GM19395 (cell line): ENCODE measurements at regions not wholly inside any gene's neighbourhood (a gene's known extent, or its start where the extent isn't known, plus 50 kb on each side); places are given as distances from the start of the nearest gene placed in this dataset.

Experiments used
- ATAC-seq: cut with Tn5 transposase; IDR thresholded peaks from one replicate; pipeline ENCODE4 v1.9.1; 2021; ENCODE audit warnings: mild to moderate bottlenecking, moderate library complexity; ENCODE audit not compliant: unreplicated experiment

GRCh38 chr15:70217226-70218160 lies 119.8 kb upstream of the TLE3 start:
- ATAC-seq = no peak

- no peak for ATAC-seq
Observed at GRCh38 chr15:70215951-70216350, 118.2 kb upstream of the TLE3 start.

DNA sequence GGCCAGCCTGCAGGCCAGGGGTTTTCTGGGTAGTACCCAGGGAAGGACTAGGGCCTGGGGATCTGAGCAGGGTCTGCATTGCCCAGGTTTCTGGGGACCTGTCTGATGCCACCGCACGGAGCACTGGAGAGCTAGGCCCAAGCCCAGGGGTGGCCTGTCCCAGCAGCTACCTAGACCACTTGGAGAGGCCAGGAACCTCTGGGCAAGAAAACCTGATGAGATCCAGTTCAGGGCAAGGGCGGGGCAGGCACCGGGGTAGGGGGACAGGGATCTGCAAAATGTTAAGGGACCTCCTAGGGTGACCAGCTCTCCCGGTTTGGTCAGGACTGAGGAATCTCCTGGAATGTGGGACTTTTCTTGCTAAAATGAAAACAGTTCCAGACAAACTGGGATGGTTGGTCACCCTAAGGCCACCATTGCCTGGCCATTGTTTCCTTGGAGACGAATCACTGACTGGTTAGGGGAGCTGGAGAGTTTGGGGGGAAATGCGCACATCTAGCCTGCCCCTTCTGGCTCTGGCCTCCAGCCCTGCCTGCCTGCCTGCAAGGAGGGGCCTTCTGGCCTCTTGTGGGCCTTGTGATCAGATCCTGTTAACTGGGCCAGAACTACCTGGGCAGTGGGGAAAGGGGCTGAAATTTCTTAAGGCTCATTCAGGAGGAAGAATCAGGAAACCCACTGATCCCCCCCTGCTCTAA lies 117.4 kb upstream of the TLE3 start:
- no peak for ATAC-seq

DNA sequence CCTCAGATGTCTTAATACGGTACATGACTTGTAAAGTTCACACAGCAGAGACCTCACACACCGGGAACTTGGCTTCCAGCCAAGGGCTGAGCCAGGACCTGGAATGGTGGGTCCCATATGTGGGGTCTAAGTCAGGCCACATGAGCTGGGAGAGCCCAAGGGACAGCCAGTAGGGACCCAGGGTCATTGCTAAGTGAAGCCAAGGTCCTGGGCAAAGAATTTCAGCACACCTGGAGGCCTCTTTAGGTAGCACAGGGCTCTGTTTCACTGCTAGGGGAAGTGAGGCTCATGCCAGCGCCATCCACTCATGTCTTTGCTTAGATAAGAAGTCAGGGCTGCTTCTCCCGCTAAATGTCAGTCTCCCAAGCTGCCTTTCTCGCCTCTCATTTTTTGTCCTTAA lies 116.6 kb upstream of the TLE3 start:
- no peak for ATAC-seq

- ATAC-seq = no peak
Observed at GRCh38 chr15:70213794-70214193, 116.1 kb upstream of the TLE3 start.

- no peak for ATAC-seq
Observed at GRCh38 chr15:70212963-70213315, 115.2 kb upstream of the TLE3 start.

- no peak for ATAC-seq
Observed at GRCh38 chr15:70212286-70212962, 114.7 kb upstream of the TLE3 start.

GRCh38 chr15:70210528-70210927 lies 112.8 kb upstream of the TLE3 start:
- no peak for ATAC-seq

GRCh38 chr15:70210076-70210475 lies 112.4 kb upstream of the TLE3 start:
- ATAC-seq = no peak

GRCh38 chr15:70209499-70209898 lies 111.8 kb upstream of the TLE3 start:
- no peak for ATAC-seq

DNA sequence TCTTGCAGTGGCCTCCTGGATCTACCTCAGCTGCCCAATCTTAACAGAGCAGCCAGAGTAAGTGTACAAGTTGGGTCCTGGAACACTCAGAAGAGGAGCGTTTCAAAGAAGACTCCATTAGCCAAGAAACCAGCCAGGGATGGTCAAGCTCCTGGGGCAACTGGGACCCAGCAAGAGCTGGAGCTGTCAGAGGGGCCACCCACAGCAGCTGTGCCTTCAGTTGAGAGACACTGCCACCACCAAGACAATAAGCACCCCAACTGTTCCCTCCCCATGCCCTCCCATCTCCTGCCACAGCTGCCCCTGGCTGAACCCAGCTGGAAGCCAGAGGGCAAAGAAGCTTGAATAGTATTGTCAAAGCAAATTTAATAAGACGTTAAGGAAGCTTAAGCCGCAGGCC lies 110.6 kb upstream of the TLE3 start:
- ATAC-seq = no peak

- ATAC-seq = no peak
Observed at GRCh38 chr15:70206668-70207067, 109.0 kb upstream of the TLE3 start.

GRCh38 chr15:70204652-70205051 lies 106.9 kb upstream of the TLE3 start:
- ATAC-seq = no peak

DNA sequence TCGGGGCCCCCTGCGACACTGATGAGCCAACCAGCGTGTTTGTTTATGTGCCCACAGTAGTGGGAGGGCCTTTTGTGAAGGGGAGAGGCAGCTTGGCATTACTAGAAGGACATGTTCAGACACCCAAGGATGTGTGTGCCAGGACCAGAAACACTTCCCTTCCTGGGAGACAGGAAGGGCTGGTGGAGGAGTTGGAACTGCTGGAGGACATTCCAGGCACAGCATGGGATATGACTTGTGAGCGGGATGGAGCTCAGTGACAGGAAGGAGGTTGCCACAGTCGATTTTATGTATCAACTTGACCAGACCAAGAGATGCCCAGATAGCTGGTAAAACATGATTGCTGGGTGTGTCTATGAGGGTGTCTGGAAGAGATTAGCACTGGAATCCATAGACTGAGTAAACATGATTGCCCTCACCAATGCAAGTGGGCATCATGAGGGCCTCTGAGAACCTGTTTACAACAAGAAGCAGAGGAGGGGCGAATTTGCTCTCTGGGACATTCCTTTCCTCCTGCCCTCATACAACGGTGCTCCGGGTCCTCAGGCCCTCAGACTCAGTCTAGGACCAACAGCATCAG lies 106.4 kb upstream of the TLE3 start:
- no peak for ATAC-seq

DNA sequence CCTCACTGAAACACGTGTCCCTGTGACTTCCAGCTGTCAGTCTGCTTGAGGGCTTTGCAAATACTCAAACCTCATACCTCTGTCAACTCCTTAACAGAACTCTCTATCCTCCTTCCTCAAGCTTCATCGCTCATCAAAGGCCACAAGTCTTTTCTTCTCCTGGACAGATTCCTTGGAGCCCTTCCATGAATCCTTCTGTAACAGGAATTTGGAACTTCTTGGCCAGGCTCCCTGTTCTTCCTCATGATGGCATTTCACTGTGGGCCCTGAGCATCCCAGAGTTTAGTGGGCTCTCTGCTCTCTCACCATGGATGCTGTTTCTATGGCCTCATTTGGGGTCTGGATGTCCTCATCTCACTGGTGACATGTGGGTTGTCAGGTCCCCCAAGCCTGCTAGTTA lies 105.0 kb upstream of the TLE3 start:
- ATAC-seq = no peak

DNA sequence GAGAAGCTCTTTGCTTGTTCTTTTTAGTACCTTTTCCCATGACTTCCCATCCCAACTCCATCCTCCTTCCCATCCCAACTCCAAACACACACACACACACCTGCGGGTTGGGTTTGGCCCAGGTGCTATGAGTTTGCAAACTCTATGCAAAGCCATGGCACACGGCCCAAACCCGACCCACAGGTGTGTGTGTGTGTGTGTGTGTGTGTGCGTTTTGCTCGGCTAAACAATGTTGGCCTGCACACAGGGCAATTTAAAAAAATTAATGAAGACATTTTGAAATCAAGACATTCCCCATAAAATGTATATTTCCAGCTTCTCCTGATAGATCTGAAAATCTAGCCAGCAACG lies 103.7 kb upstream of the TLE3 start:
- ATAC-seq = no peak

GRCh38 chr15:70200511-70201424 lies 103.1 kb upstream of the TLE3 start:
- ATAC-seq = no peak

DNA sequence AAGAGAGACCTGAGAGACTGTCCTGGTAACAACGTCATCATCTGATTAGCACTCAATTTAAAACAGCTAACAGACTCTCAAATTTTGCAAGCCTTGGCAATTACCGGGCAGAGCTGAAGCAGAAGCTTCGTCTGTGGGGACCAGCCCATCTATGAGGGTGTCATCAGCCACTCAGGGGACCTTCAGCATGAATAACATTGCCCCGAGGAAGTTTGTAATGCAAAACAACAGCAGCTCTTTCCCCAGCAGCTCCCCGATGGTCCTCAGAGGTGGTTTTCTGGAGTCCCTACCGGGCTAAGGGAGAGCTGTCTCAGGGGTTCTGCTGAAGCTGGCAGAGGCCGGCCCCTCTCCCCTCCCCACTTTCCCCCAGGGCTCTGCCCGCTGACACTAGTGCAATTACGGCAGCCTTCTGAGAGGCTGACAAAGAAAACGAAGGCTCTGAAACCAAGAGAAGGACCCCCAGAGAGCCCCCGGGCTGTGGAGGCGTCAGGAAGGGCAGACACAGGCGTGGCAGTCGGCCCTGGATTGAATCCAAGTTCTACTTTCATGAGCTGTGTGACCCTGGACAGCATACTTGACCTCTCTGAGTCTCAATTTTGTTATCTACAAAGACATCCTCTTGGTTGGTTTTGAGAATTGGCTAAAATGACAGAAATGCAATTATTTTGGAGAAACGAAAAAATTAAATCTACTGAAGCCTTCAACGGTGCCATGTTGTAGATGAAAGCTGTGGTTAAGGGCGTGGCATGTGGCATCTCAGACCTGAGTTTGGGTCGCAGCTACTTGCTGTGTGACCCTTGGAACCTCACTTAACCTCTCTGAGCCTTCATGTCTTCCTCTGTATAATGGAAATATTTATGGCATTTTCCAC lies 102.1 kb upstream of the TLE3 start:
- ATAC-seq = no peak

GRCh38 chr15:70199124-70199482 lies 101.4 kb upstream of the TLE3 start:
- ATAC-seq = no peak
